Body of pancreas (tissue), 4 donors: ENCODE measurements at regions not wholly inside any gene's neighbourhood (a gene's known extent, or its start where the extent isn't known, plus 50 kb on each side); places are given as distances from the start of the nearest gene placed in this dataset.

Experiments used
- CTCF ChIP-seq, 7 experiments: fragments of 450-650 bp in 4 of 7; fragments of 200-600 bp in 3 of 7; sonication (generic) in 3 of 7; IDR thresholded peaks; one replicate each; pipeline ENCODE4 v1.5.1; 2016 to 2019; ENCODE audit warnings: antibody characterized with exemption in 7 of 7
- POLR2A ChIP-seq, 3 donors: fragments of 450-650 bp; IDR thresholded peaks; one replicate each; pipeline ENCODE4 v1.6.1; 2016; ENCODE audit warnings: antibody characterized with exemption in 3 of 3, mild to moderate bottlenecking in 2 of 3

DNA sequence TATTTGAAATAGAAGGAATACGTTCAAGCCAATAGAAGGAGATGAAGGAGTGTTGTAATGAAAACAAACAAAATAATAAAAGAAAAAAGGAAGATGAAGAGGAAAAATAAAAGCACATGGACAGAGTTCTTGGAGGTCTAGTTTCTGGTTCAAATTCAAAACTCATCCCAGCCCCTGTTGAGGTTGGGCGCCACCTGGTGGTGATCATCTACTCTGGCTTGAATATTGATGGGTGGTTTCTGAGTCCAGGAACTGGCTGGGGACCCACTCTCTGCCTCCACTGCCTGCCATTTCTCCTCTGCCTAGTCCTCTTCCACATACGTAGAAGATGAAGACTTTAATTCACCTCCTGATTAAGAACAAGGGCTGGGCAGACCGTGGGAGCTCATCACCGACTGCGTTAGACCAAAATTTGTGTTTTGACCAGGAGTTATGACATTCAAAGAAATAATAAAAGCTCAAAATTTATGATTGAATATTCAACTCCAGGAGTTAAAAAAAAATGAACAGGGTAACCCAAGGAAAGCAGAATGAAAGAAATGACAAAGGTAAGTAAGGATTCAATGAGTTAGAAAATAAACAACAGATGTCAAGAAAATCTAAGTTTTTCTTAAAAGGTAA, 99.0 kb upstream of the SLC1A3 start:
- TF ChIP-seq CTCF (IDR thresholded peaks at IDR 0.05) (peak; percentile 51 to 90 (median 77)), POLR2A (IDR thresholded peaks at IDR 0.05) (no peak)
